GM06990 (cell line): ENCODE measurements at regions not wholly inside any gene's neighbourhood (a gene's known extent, or its start where the extent isn't known, plus 50 kb on each side); places are given as distances from the start of the nearest gene placed in this dataset.
A peak's percentile ranks its signal among the peaks of the same experiment; 100 is the strongest.

Source experiments
- DNase-seq: peaks from one replicate; pipeline ENCODE4 v3.0.0-alpha.2; 2011; ENCODE audit not compliant: insufficient read length; ENCODE audit errors: extremely low read depth
- H3K27me3 ChIP-seq: replicated peaks from 2 replicates; pipeline ENCODE4 v1.6.0; 2011; ENCODE audit warnings: low read length; ENCODE audit not compliant: control insufficient read depth, insufficient read depth
- H3K36me3 ChIP-seq: 2 replicates; pipeline ENCODE4 v1.5.1; 2011; ENCODE audit warnings: low read length; ENCODE audit not compliant: control insufficient read depth, insufficient read depth
- H3K4me3 ChIP-seq: replicated peaks from 2 replicates; pipeline ENCODE4 v1.5.1; 2011; ENCODE audit warnings: low read depth, mild to moderate bottlenecking, control low read depth, low read length
- TF ChIP-seq, protein P1 (sequence below): IDR thresholded peaks from 2 replicates; pipeline ENCODE4 v1.5.1; 2011; ENCODE audit warnings: low read length, control low read depth, mild to moderate bottlenecking, inconsistent platforms; ENCODE audit not compliant: insufficient read depth, poor library complexity, severe bottlenecking

- DNase-seq: no peak
- Histone ChIP-seq H3K4me3 (no peak overlapping the region), H3K27me3 (peaks cover 1% of the 10 kb centered on the region), H3K36me3 (no peaks in the 10 kb centered on the region)
- TF ChIP-seq, protein P1, sequence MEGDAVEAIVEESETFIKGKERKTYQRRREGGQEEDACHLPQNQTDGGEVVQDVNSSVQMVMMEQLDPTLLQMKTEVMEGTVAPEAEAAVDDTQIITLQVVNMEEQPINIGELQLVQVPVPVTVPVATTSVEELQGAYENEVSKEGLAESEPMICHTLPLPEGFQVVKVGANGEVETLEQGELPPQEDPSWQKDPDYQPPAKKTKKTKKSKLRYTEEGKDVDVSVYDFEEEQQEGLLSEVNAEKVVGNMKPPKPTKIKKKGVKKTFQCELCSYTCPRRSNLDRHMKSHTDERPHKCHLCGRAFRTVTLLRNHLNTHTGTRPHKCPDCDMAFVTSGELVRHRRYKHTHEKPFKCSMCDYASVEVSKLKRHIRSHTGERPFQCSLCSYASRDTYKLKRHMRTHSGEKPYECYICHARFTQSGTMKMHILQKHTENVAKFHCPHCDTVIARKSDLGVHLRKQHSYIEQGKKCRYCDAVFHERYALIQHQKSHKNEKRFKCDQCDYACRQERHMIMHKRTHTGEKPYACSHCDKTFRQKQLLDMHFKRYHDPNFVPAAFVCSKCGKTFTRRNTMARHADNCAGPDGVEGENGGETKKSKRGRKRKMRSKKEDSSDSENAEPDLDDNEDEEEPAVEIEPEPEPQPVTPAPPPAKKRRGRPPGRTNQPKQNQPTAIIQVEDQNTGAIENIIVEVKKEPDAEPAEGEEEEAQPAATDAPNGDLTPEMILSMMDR: no peak
These were observed 140.3 kb downstream of the ANKRD60 start for GRCh38 chr20:58088105-58088504.

- TF ChIP-seq, protein P1: no peak
- H3K27me3 ChIP-seq: peaks cover 1% of the 10 kb centered on the region
- H3K36me3 ChIP-seq: no peaks in the 10 kb centered on the region
- no peak for DNase-seq
- H3K4me3 ChIP-seq: no peak overlapping the region
These were observed 140.9 kb downstream of the ANKRD60 start for GRCh38 chr20:58087562-58087858.

DNA sequence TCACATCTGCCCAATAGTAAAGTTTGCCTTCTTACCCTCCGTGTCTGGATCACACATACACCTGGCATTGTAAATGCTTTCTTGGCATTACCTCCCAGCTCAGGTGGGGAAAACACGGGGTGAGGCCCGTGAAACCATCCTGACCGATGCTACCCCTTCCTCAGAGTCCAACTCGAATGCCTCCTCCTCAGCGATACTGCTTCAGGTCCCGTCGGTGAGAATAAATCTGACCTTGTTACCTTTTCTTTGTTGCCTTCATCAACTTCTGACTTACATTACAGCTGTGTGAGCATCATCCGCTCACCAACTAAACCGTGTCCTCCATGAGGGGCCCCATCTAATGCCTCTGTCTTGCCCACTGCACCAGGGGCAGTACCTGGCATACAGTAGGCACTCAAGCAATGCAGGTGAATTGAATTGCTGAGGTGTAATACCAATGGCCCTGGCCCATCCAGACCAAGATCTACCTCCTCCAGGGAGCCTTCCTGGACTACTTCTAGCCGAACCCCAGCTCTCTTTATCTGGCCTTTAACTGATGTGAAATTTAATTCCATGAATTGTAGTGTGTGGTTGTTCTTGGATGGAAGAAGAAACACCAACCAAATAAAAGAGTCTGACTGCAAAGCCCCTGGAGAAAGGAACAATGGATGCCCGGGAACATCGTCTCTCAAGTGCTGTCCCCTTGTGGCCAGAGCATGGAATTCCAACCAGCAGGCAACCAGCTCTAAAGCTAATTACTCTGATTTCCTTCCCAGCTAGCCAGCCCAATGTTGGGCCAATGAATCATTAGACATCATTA is 141.5 kb downstream of the ANKRD60 start:
- TF ChIP-seq, protein P1: peak; percentile 91
- Histone ChIP-seq H3K4me3 (no peak overlapping the region), H3K36me3 (no peaks in the 10 kb centered on the region), H3K27me3 (peaks cover 1% of the 10 kb centered on the region)
- DNase-seq: no peak

GRCh38 chr20:58084966-58085365 is 143.5 kb downstream of the ANKRD60 start:
- Histone ChIP-seq H3K27me3 (no peaks in the 10 kb centered on the region; the same call in 1 of the 2 replicates), H3K36me3 (no peaks in the 10 kb centered on the region), H3K4me3 (no peak overlapping the region)
- TF ChIP-seq, protein P1: no peak
- DNase-seq: no peak

- Histone ChIP-seq H3K4me3 (no peak overlapping the region), H3K27me3 (no peaks in the 10 kb centered on the region; the same call in 1 of the 2 replicates), H3K36me3 (no peaks in the 10 kb centered on the region)
- TF ChIP-seq, protein P1: no peak
- no peak for DNase-seq
These were observed 143.9 kb downstream of the ANKRD60 start for GRCh38 chr20:58084566-58084965.

GRCh38 chr20:58081846-58082245 is 146.6 kb downstream of the ANKRD60 start:
- no peak overlapping the region for H3K4me3 ChIP-seq
- no peaks in the 10 kb centered on the region; the same call in 1 of the 2 replicates for H3K27me3 ChIP-seq
- TF ChIP-seq, protein P1: no peak
- H3K36me3 ChIP-seq: no peaks in the 10 kb centered on the region
- no peak for DNase-seq
